Stimulated activated CD8-positive, alpha-beta memory T cell treated with anti-CD3 and anti-CD28 coated beads, Interleukin-7, amount 100 ng/mL, for 4 hours (primary cell): ENCODE measurements at regions not wholly inside any gene's neighbourhood (a gene's known extent, or its start where the extent isn't known, plus 50 kb on each side); places are given as distances from the start of the nearest gene placed in this dataset.

Source experiments
- DNase-seq, 2 donors: peaks; one replicate each; pipeline ENCODE4 v3.0.0-alpha.2; 2020; ENCODE audit warnings: low read depth in 2 of 2

- DNase-seq: no peak
Observed at GRCh38 chr11:79582434-79582833, 141.6 kb upstream of the TENM4 start.

GRCh38 chr11:79579063-79579462, 138.2 kb upstream of the TENM4 start:
- no peak for DNase-seq

- no peak for DNase-seq
Observed at GRCh38 chr11:79578116-79578515, 137.3 kb upstream of the TENM4 start.

GRCh38 chr11:79575701-79576100, 134.9 kb upstream of the TENM4 start:
- DNase-seq: no peak

- DNase-seq: no peak
Observed at GRCh38 chr11:79570104-79570503, 129.3 kb upstream of the TENM4 start.

- no peak for DNase-seq
Observed at GRCh38 chr11:79564288-79564925, 123.6 kb upstream of the TENM4 start.

GRCh38 chr11:79561496-79561895, 120.7 kb upstream of the TENM4 start:
- DNase-seq: no peak

GRCh38 chr11:79550809-79551208, 110.0 kb upstream of the TENM4 start:
- DNase-seq: no peak

GRCh38 chr11:79547256-79547655, 106.4 kb upstream of the TENM4 start:
- no peak for DNase-seq

GRCh38 chr11:79546351-79546750, 105.5 kb upstream of the TENM4 start:
- no peak for DNase-seq

GRCh38 chr11:79544361-79544760, 103.5 kb upstream of the TENM4 start:
- DNase-seq: no peak

- DNase-seq: no peak
Observed at GRCh38 chr11:79543101-79543500, 102.3 kb upstream of the TENM4 start.

- DNase-seq: no peak
Observed at GRCh38 chr11:79541466-79541865, 100.6 kb upstream of the TENM4 start.

- DNase-seq: no peak
Observed at GRCh38 chr11:79538775-79539174, 97.9 kb upstream of the TENM4 start.

GRCh38 chr11:79536155-79536917, 95.5 kb upstream of the TENM4 start:
- no peak for DNase-seq

GRCh38 chr11:79535606-79536005, 94.8 kb upstream of the TENM4 start:
- no peak for DNase-seq

GRCh38 chr11:79525257-79525656, 84.4 kb upstream of the TENM4 start:
- no peak for DNase-seq

GRCh38 chr11:79522626-79523025, 81.8 kb upstream of the TENM4 start:
- DNase-seq: no peak

- no peak for DNase-seq
Observed at GRCh38 chr11:79520086-79520485, 79.3 kb upstream of the TENM4 start.

- no peak for DNase-seq
Observed at GRCh38 chr11:79515781-79516180, 75.0 kb upstream of the TENM4 start.

GRCh38 chr11:79514695-79515094, 73.9 kb upstream of the TENM4 start:
- DNase-seq: no peak

- no peak for DNase-seq
Observed at GRCh38 chr11:79514290-79514689, 73.5 kb upstream of the TENM4 start.

- no peak for DNase-seq
Observed at GRCh38 chr11:79512706-79513469, 72.1 kb upstream of the TENM4 start.
